ENCODE measurements at regions not wholly inside any gene's neighbourhood (a gene's known extent, or its start where the extent isn't known, plus 50 kb on each side); places are given as distances from the start of the nearest gene placed in this dataset.

DNA sequence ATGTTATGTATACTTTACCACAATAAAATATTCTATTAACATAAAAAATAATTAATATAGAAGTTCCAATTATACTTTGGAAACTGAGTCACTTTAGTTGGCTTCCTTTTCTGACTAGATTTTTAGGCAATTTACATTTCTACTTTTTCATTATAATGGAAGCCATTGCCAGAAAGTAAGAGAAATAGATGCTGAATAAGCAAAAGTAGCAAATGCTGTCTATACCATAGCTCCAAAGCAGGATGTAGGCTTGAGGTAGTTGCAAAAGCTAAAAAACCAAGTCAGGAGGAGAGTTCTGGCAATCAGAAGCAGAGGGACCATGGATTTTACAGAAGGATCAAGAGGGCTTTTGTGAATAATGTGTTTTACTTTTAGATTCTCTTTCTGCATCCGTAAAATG, 262.4 kb upstream of the TMEM229A start:
- Histone ChIP-seq H3K36me3 (no peaks in the 10 kb centered on the region), H3K4me1 (no peaks in the 10 kb centered on the region), H3K27me3 (no peaks in the 10 kb centered on the region), H3K9me3 (peaks cover 8% of the 10 kb centered on the region), H3K27ac (no peak overlapping the region), H3K4me3 (no peak overlapping the region)
- TF ChIP-seq POLR2AphosphoS5 (IDR thresholded peaks at IDR 0.05) (no peak), POLR2A (IDR thresholded peaks at IDR 0.05) (no peak), EP300 (IDR thresholded peaks at IDR 0.05) (no peak)
- TF ChIP-seq, protein P1, sequence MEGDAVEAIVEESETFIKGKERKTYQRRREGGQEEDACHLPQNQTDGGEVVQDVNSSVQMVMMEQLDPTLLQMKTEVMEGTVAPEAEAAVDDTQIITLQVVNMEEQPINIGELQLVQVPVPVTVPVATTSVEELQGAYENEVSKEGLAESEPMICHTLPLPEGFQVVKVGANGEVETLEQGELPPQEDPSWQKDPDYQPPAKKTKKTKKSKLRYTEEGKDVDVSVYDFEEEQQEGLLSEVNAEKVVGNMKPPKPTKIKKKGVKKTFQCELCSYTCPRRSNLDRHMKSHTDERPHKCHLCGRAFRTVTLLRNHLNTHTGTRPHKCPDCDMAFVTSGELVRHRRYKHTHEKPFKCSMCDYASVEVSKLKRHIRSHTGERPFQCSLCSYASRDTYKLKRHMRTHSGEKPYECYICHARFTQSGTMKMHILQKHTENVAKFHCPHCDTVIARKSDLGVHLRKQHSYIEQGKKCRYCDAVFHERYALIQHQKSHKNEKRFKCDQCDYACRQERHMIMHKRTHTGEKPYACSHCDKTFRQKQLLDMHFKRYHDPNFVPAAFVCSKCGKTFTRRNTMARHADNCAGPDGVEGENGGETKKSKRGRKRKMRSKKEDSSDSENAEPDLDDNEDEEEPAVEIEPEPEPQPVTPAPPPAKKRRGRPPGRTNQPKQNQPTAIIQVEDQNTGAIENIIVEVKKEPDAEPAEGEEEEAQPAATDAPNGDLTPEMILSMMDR (IDR thresholded peaks at IDR 0.05): no peak
- WGBS: 95% methylated on average over 1 of the region's 1 CpG
- no peak for DNase-seq (ENCODE audit: low spot score in 2 of 2)

DNA sequence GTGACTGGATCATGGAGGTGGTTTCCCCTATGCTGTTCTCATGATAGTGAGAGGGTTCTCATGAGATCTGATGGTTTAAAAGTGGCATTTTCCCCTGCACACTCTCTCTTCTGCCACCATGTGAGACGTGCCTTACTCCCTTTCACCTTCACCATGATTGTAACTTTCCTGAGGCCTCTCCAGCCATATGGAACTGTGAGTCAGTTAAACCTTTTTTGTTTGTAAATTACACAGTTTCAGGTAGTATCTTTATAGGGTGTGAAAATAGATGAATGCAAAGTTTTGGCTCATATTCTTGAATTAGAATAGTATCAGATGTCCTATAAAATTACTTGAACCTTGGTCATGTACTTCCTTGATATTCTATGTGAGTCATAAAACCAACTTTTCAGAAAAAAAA, 252.1 kb upstream of the TMEM229A start:
- H3K36me3 ChIP-seq: no peaks in the 10 kb centered on the region
- H3K27ac ChIP-seq: no peak overlapping the region
- no peaks in the 10 kb centered on the region for H3K4me1 ChIP-seq
- no peak for DNase-seq (ENCODE audit: low spot score in 2 of 2)
- H3K4me3 ChIP-seq: no peak overlapping the region
- WGBS: 72% methylated on average over 1 of the region's 1 CpG
- no peaks in the 10 kb centered on the region for H3K9me3 ChIP-seq
- no peak for TF ChIP-seq POLR2A (IDR thresholded peaks at IDR 0.05)
- TF ChIP-seq EP300 (IDR thresholded peaks at IDR 0.05): no peak
- no peak for TF ChIP-seq POLR2AphosphoS5 (IDR thresholded peaks at IDR 0.05)
- no peaks in the 10 kb centered on the region for H3K27me3 ChIP-seq

DNA sequence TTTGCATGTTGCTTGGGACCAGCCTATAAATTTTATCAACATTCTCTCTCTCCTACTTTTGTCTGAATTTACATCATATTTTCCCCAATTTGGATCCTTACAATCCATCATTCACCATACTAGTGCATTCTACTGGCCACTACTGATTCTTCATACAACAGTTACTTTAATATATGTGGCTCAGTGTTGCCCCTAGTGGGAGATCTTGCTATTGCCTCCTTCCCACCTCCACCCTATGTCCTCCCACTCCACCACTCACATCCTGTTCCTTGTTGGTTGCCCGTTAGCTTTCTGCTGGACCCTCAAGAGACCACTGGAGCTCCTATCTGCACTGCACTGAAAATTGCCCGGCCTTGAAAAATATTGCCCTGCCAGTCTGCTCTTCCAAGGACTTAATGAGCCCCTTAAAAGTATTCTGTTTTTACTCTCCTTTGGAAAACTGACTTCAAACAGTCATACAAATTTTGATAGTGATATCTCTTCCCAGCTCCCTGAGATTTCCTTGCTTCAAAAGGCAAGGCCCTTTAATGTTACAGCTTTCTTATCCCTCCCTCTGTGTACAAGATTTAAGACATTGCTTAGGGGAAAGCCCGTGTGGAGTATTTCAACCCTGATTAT, 243.2 kb upstream of the TMEM229A start:
- no peak overlapping the region for H3K4me3 ChIP-seq
- no peak for DNase-seq (ENCODE audit: low spot score in 2 of 2)
- no peaks in the 10 kb centered on the region for H3K27me3 ChIP-seq
- H3K27ac ChIP-seq: no peak overlapping the region
- WGBS: 47% methylated on average over 3 of the region's 3 CpGs
- no peaks in the 10 kb centered on the region for H3K36me3 ChIP-seq
- H3K9me3 ChIP-seq: no peaks in the 10 kb centered on the region
- no peaks in the 10 kb centered on the region for H3K4me1 ChIP-seq
- TF ChIP-seq EP300 (IDR thresholded peaks at IDR 0.05) (no peak), POLR2AphosphoS5 (IDR thresholded peaks at IDR 0.05) (no peak), POLR2A (IDR thresholded peaks at IDR 0.05) (no peak)
- TF ChIP-seq, protein P1 (IDR thresholded peaks at IDR 0.05): no peak

DNA sequence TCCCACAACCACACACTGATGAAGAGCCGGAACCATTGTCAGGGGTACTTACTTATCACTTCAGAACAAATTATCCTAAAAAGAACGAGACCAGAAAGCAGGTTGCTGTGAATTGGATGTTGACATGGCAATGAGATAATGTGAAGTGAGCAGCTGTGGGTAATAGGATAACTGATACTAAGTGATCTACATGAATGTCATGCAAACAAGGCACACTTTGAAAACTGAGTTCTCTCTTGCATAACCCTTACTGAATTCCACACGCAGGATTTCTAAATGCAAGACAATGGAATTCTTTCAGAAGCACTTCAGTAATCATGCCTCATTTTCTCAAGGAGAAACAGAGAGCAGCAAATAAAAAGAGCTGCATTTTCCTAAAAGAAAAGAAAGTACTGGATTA, 242.5 kb upstream of the TMEM229A start:
- TF ChIP-seq EP300 (IDR thresholded peaks at IDR 0.05) (no peak), POLR2AphosphoS5 (IDR thresholded peaks at IDR 0.05) (no peak), POLR2A (IDR thresholded peaks at IDR 0.05) (no peak)
- TF ChIP-seq, protein P1 (IDR thresholded peaks at IDR 0.05): no peak
- no peak overlapping the region for H3K4me3 ChIP-seq
- no peaks in the 10 kb centered on the region for H3K36me3 ChIP-seq
- H3K27ac ChIP-seq: no peak overlapping the region
- 67% methylated on average over 3 of the region's 3 CpGs for WGBS
- H3K4me1 ChIP-seq: no peaks in the 10 kb centered on the region
- no peaks in the 10 kb centered on the region for H3K9me3 ChIP-seq
- DNase-seq (ENCODE audit: low spot score in 2 of 2): no peak
- H3K27me3 ChIP-seq: no peaks in the 10 kb centered on the region

DNA sequence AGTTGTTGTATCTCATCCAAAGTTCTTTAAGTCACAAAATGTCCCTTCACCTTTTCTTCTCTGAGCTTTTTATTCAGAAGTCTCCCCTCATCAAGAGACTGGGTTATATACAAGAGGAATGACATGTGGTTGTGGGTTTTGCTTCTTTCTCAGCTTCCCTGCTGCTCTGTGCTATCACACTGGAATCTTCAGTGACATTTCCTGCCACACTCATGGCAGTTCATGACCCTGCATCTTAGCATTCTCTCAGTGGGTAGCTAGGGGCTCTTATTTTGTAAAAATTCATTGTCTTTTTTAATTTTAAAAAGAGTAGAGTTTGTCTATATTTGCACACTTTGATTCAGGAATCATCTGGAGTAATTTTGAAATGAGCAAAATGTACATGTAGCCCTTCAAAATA, 236.9 kb upstream of the TMEM229A start:
- no peaks in the 10 kb centered on the region for H3K36me3 ChIP-seq
- no peak for TF ChIP-seq POLR2AphosphoS5 (IDR thresholded peaks at IDR 0.05)
- TF ChIP-seq POLR2A (IDR thresholded peaks at IDR 0.05): no peak
- TF ChIP-seq, protein P1 (IDR thresholded peaks at IDR 0.05): no peak
- no peak for TF ChIP-seq EP300 (IDR thresholded peaks at IDR 0.05)
- H3K4me3 ChIP-seq: no peak overlapping the region
- H3K27me3 ChIP-seq: no peaks in the 10 kb centered on the region
- H3K9me3 ChIP-seq: no peaks in the 10 kb centered on the region
- H3K27ac ChIP-seq: no peak overlapping the region
- no peak for DNase-seq (ENCODE audit: low spot score in 2 of 2)
- no peaks in the 10 kb centered on the region for H3K4me1 ChIP-seq

DNA sequence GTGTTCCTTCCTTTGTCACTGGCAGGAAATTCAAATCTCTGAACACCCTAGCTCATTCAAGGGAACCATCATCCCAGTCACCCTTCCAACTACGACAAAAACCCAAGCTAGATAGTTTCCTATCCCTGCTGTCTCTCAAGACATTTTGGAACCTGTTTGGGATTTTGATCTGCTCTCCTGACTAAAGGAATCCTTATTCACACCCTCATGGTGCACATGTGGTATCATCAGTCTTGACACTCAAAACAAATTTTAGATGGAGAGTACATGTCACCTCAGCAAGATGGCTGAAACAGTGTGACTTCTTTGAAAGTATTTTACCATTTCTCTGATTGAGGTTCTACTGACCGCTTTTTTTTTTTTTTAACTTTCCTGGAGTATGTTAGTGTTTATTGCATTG, 234.3 kb upstream of the TMEM229A start:
- no peak for DNase-seq (ENCODE audit: low spot score in 2 of 2)
- 85% methylated on average over 2 of the region's 2 CpGs for WGBS

More for the DNA sequence above, 234.3 kb upstream of the TMEM229A start:
- TF ChIP-seq POLR2A (IDR thresholded peaks at IDR 0.05): no peak
- TF ChIP-seq POLR2AphosphoS5 (IDR thresholded peaks at IDR 0.05): no peak
- TF ChIP-seq, protein P1 (IDR thresholded peaks at IDR 0.05): no peak
- TF ChIP-seq EP300 (IDR thresholded peaks at IDR 0.05): no peak
- Histone ChIP-seq H3K36me3 (no peaks in the 10 kb centered on the region), H3K27ac (no peak overlapping the region), H3K4me3 (no peak overlapping the region), H3K9me3 (no peaks in the 10 kb centered on the region), H3K4me1 (no peaks in the 10 kb centered on the region), H3K27me3 (no peaks in the 10 kb centered on the region)

Data from suprapubic skin (tissue), 4 donors.